GM23338 (cell line): ENCODE measurements at regions not wholly inside any gene's neighbourhood (a gene's known extent, or its start where the extent isn't known, plus 50 kb on each side); places are given as distances from the start of the nearest gene placed in this dataset.

Source experiments
- ATAC-seq: fragments of 200-7000 bp; cut with Tn5 transposase; 3 replicates; pipeline ENCODE4 v1.9.1; 2020
- DNase-seq: peaks from one replicate; pipeline ENCODE4 v3.0.0-alpha.2; 2015; ENCODE audit warnings: low spot score
- H2AFZ ChIP-seq: fragments of 200-600 bp; sonication (generic); 2 replicates; pipeline ENCODE4 v1.8.0; 2016; ENCODE audit warnings: antibody characterized with exemption, mild to moderate bottlenecking, moderate library complexity
- H3F3A ChIP-seq: fragments of 200-600 bp; sonication (generic); replicated peaks from 2 replicates; pipeline ENCODE4 v1.8.0; 2017; ENCODE audit warnings: antibody characterized with exemption, mixed run types, low read depth
- H3K27ac ChIP-seq: fragments of 200-600 bp; sonication (generic); 2 replicates; pipeline ENCODE4 v1.6.1; 2016; ENCODE audit warnings: low read depth
- H3K27me3 ChIP-seq: fragments of 200-600 bp; sonication (generic); 2 replicates; pipeline ENCODE4 v1.8.0; 2016; ENCODE audit warnings: mild to moderate bottlenecking, mixed run types, moderate library complexity; ENCODE audit not compliant: insufficient read depth
- H3K36me3 ChIP-seq: fragments of 200-600 bp; sonication (generic); 2 replicates; pipeline ENCODE4 v1.8.0; 2016; ENCODE audit warnings: mild to moderate bottlenecking; ENCODE audit not compliant: insufficient read depth
- H3K4me1 ChIP-seq: fragments of 200-600 bp; sonication (generic); 2 replicates; pipeline ENCODE4 v1.8.0; 2016; ENCODE audit warnings: mild to moderate bottlenecking, moderate library complexity; ENCODE audit not compliant: insufficient read depth
- H3K4me2 ChIP-seq: fragments of 200-600 bp; sonication (generic); 2 replicates; pipeline ENCODE4 v1.7.1; 2017; ENCODE audit warnings: mixed run types
- H3K4me3 ChIP-seq: fragments of 200-600 bp; sonication (generic); 2 replicates; pipeline ENCODE4 v1.6.1; 2016; ENCODE audit warnings: mixed run types
- H3K79me2 ChIP-seq: fragments of 200-600 bp; sonication (generic); replicated peaks from 2 replicates; pipeline ENCODE4 v1.8.0; 2017; ENCODE audit warnings: mild to moderate bottlenecking; ENCODE audit not compliant: insufficient read depth
- H3K9me2 ChIP-seq: fragments of 200-600 bp; sonication (generic); 2 replicates; pipeline ENCODE4 v1.8.0; 2017; ENCODE audit not compliant: insufficient read depth
- H4K20me1 ChIP-seq: fragments of 200-600 bp; sonication (generic); replicated peaks from 2 replicates; pipeline ENCODE4 v1.8.0; 2017; ENCODE audit warnings: mild to moderate bottlenecking; ENCODE audit not compliant: insufficient read depth
- H3K27ac Mint-ChIP-seq: 2 replicates; pipeline ENCODE4 v1.8.0; 2020; ENCODE audit warnings: inconsistent platforms, mild to moderate bottlenecking, moderate library complexity, mixed read lengths
- H3K27me3 Mint-ChIP-seq: 3 replicates; pipeline ENCODE4 v1.8.0; 2022; ENCODE audit warnings: low read depth, mild to moderate bottlenecking, moderate library complexity, mixed read lengths, inconsistent platforms; ENCODE audit not compliant: insufficient read depth, poor library complexity
- H3K36me3 Mint-ChIP-seq: 3 replicates; pipeline ENCODE4 v1.8.0; 2021; ENCODE audit warnings: low read depth, mild to moderate bottlenecking, inconsistent platforms, moderate library complexity, mixed read lengths
- H3K4me1 Mint-ChIP-seq: 3 replicates; pipeline ENCODE4 v1.8.0; 2020; ENCODE audit warnings: mild to moderate bottlenecking, inconsistent platforms, mixed read lengths
- H3K4me3 Mint-ChIP-seq: 3 replicates; pipeline ENCODE4 v1.8.0; 2021; ENCODE audit warnings: moderate library complexity, mild to moderate bottlenecking, inconsistent platforms, mixed read lengths
- H3K9me3 Mint-ChIP-seq: 3 replicates; pipeline ENCODE4 v1.8.0; 2020; ENCODE audit warnings: moderate library complexity, mild to moderate bottlenecking, inconsistent platforms, mixed read lengths
- CREB1 ChIP-seq: fragments of 250-450 bp; sonication (Bioruptor Pico); IDR thresholded peaks from 2 replicates; pipeline ENCODE4 v1.5.0; 2020; ENCODE audit warnings: low read depth, mild to moderate bottlenecking, moderate library complexity
- CTCF ChIP-seq, 2 experiments: fragments of 200-600 bp in 1 of 2; sonication (generic) in 1 of 2; conservative IDR thresholded peaks; 2 replicates each; pipeline versions ENCODE4 v1.5.1 to v1.6.1; 2016 to 2017; ENCODE audit warnings: antibody characterized with exemption in 2 of 2, low read depth in 2 of 2, mild to moderate bottlenecking in 2 of 2, moderate library complexity in 1 of 2
- EZH2 ChIP-seq: fragments of 200-600 bp; sonication (generic); IDR thresholded peaks from one replicate; pipeline ENCODE4 v1.8.0; 2017; ENCODE audit warnings: antibody characterized with exemption, mild to moderate bottlenecking, low read depth; ENCODE audit not compliant: unreplicated experiment
- EZH2phosphoT487 ChIP-seq: fragments of 200-600 bp; sonication (generic); IDR thresholded peaks from one replicate; pipeline ENCODE4 v1.8.1; 2018; ENCODE audit warnings: antibody characterized with exemption; ENCODE audit not compliant: unreplicated experiment
- JUNB ChIP-seq: IDR thresholded peaks from one replicate; pipeline ENCODE4 v1.6.1; 2016; ENCODE audit warnings: antibody characterized with exemption; ENCODE audit not compliant: unreplicated experiment
- NANOG ChIP-seq: IDR thresholded peaks from 2 replicates; pipeline ENCODE4 v1.6.1; 2016; ENCODE audit warnings: antibody characterized with exemption, borderline replicate concordance
- POLR2AphosphoS5 ChIP-seq: IDR thresholded peaks from 2 replicates; pipeline ENCODE4 v1.6.1; 2016; ENCODE audit warnings: antibody characterized with exemption, low read depth
- ZNF114 ChIP-seq: fragments of 250-450 bp; sonication (Bioruptor Pico); IDR thresholded peaks from 2 replicates; pipeline ENCODE4 v1.5.0; 2020; ENCODE audit warnings: mild to moderate bottlenecking, moderate library complexity
- ZNF331 ChIP-seq: fragments of 250-450 bp; sonication (Bioruptor Pico); IDR thresholded peaks from 2 replicates; pipeline ENCODE4 v1.5.0; 2020; ENCODE audit warnings: low read depth, mild to moderate bottlenecking, moderate library complexity
- TF ChIP-seq, protein P1 (sequence below): IDR thresholded peaks from 2 replicates; pipeline ENCODE4 v1.6.1; 2016; ENCODE audit warnings: antibody characterized with exemption
- TF ChIP-seq, protein P2 (sequence below): IDR thresholded peaks from one replicate; pipeline ENCODE4 v1.6.1; 2018; ENCODE audit warnings: antibody characterized with exemption; ENCODE audit not compliant: unreplicated experiment

GRCh38 chr1:13889495-13889894 lies 189.5 kb downstream of the PRDM2 start:
- Histone ChIP-seq H3K27ac (no peak overlapping the region), H3K9me2 (no peaks in the 10 kb centered on the region), H3K36me3 (no peaks in the 10 kb centered on the region), H3K4me3 (no peak overlapping the region), H3K79me2 (no peaks in the 10 kb centered on the region), H2AFZ (no peak overlapping the region), H4K20me1 (0 out of 2 replicates have a peak, but pooled peaks cover 4% of the 10 kb centered on the region), H3K27me3 (peaks cover 80% of the 10 kb centered on the region), H3F3A (no peaks in the 10 kb centered on the region), H3K4me2 (no peak overlapping the region), H3K4me1 (peaks cover 7% of the 10 kb centered on the region; the same call in 1 of the 2 replicates)
- H3K4me1 Mint-ChIP-seq: peaks cover 10% of the 10 kb centered on the region
- H3K27me3 Mint-ChIP-seq: peaks cover 38% of the 10 kb centered on the region
- DNase-seq (no peak), ATAC-seq (no peak)
- H3K36me3 Mint-ChIP-seq: no peaks in the 10 kb centered on the region
- H3K27ac Mint-ChIP-seq: no peak overlapping the region
- H3K4me3 Mint-ChIP-seq: no peak overlapping the region
- H3K9me3 Mint-ChIP-seq: no peaks in the 10 kb centered on the region
- no peak for TF ChIP-seq POLR2AphosphoS5
- TF ChIP-seq, protein P1, sequence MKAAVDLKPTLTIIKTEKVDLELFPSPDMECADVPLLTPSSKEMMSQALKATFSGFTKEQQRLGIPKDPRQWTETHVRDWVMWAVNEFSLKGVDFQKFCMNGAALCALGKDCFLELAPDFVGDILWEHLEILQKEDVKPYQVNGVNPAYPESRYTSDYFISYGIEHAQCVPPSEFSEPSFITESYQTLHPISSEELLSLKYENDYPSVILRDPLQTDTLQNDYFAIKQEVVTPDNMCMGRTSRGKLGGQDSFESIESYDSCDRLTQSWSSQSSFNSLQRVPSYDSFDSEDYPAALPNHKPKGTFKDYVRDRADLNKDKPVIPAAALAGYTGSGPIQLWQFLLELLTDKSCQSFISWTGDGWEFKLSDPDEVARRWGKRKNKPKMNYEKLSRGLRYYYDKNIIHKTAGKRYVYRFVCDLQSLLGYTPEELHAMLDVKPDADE: no peak
- TF ChIP-seq, protein P2, sequence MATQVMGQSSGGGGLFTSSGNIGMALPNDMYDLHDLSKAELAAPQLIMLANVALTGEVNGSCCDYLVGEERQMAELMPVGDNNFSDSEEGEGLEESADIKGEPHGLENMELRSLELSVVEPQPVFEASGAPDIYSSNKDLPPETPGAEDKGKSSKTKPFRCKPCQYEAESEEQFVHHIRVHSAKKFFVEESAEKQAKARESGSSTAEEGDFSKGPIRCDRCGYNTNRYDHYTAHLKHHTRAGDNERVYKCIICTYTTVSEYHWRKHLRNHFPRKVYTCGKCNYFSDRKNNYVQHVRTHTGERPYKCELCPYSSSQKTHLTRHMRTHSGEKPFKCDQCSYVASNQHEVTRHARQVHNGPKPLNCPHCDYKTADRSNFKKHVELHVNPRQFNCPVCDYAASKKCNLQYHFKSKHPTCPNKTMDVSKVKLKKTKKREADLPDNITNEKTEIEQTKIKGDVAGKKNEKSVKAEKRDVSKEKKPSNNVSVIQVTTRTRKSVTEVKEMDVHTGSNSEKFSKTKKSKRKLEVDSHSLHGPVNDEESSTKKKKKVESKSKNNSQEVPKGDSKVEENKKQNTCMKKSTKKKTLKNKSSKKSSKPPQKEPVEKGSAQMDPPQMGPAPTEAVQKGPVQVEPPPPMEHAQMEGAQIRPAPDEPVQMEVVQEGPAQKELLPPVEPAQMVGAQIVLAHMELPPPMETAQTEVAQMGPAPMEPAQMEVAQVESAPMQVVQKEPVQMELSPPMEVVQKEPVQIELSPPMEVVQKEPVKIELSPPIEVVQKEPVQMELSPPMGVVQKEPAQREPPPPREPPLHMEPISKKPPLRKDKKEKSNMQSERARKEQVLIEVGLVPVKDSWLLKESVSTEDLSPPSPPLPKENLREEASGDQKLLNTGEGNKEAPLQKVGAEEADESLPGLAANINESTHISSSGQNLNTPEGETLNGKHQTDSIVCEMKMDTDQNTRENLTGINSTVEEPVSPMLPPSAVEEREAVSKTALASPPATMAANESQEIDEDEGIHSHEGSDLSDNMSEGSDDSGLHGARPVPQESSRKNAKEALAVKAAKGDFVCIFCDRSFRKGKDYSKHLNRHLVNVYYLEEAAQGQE: no peak
- no peak for TF ChIP-seq ZNF114 (CRISPR knock-in tag)
- TF ChIP-seq NANOG: no peak

- H3K4me3 Mint-ChIP-seq: no peak overlapping the region
Measured at GRCh38 chr1:13890766-13891165, 190.8 kb downstream of the PRDM2 start.

More at GRCh38 chr1:13890766-13891165, 190.8 kb downstream of the PRDM2 start:
- Histone ChIP-seq H3K9me2 (no peaks in the 10 kb centered on the region), H3K4me1 (peaks cover 7% of the 10 kb centered on the region; the same call in 1 of the 2 replicates), H3K36me3 (no peaks in the 10 kb centered on the region), H4K20me1 (0 out of 2 replicates have a peak, but pooled peaks cover 4% of the 10 kb centered on the region), H3K4me3 (no peak overlapping the region), H3K4me2 (no peak overlapping the region), H3K27me3 (peaks cover 85% of the 10 kb centered on the region), H3K79me2 (no peaks in the 10 kb centered on the region), H3F3A (no peaks in the 10 kb centered on the region), H3K27ac (no peak overlapping the region), H2AFZ (no peak overlapping the region)
- Mint-ChIP-seq H3K9me3 (no peaks in the 10 kb centered on the region), H3K27me3 (peaks cover 44% of the 10 kb centered on the region), H3K4me1 (peaks cover 10% of the 10 kb centered on the region), H3K27ac (no peak overlapping the region), H3K36me3 (no peaks in the 10 kb centered on the region)
- ATAC-seq: no peak
- TF ChIP-seq JUNB: no peak
- TF ChIP-seq ZNF114 (CRISPR knock-in tag): no peak
- no peak for TF ChIP-seq CTCF (conservative IDR thresholded peaks at IDR 0.05; ENCODE audit: low read depth in 2 of 2)
- no peak for TF ChIP-seq EZH2
- no peak for TF ChIP-seq CREB1
- TF ChIP-seq, protein P1: no peak
- TF ChIP-seq EZH2phosphoT487: no peak
- no peak for TF ChIP-seq NANOG
- TF ChIP-seq ZNF331 (CRISPR knock-in tag): no peak
- TF ChIP-seq, protein P2: no peak
- DNase-seq: no peak
